Anterior cingulate cortex (tissue), 58 donors: ENCODE measurements at regions not wholly inside any gene's neighbourhood (a gene's known extent, or its start where the extent isn't known, plus 50 kb on each side); places are given as distances from the start of the nearest gene placed in this dataset.
A peak's percentile ranks its signal among the peaks of the same experiment; 100 is the strongest.
"Not testable (repeated sequence)": the region's sequence is repeated elsewhere in the genome, so short reads cannot be mapped to it uniquely, and the experiment has no call there.

Experiments used
- DNase-seq, 58 donors: peaks; one replicate each; lab custom pipeline; 2025; lab: John Stamatoyannopoulos, UW

DNA sequence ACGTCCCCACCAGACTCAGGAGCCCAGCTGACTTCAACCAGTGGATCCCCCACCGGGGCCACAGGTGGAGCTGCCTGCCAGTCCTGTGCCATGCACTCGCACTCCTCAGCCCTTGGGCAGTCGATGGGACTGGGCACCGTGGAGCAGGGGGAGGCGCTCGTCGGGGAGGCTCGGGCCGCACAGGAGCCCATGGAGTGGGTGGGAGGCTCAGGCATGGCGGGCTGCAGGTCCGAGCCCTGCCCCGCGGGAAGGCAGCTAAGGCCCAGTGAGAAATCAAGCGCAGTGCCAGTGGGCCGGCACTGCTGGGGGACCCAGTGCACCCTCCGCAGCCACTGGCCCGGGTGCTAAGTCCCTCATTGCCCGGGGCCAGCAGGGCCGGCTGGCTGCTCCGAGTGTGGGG, 52.3 kb upstream of the LRRC30 start:
- not testable (repeated sequence) for DNase-seq

DNA sequence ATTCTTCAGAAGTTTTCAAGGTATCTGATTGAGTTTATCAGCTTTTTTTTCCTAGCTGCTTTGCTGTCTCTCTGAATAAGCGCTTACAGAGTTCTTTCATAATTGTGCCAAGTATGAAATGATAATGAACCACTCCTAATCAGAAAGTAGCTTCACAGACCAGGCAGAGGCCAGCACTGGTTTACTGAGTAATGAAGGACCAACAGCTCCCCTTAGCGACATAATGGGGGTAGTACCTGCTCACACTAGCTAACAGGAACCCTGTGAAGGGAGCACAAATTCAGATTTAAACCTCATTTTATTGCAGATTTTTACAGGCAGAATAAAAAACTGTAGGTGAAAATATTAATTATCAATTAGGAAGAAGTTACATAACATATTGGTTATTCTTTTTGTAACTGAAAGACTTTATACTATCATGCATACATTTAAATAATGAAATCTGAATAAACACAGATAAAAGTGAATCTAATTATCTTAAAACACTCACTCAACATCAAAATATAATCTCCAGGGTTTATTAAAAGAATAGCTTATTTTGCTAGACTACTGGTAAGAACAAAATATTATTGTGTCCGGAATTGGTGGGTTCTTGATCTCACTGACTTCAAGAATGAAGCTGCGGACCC, 53.7 kb upstream of the LRRC30 start:
- peak in 18 of 58 donors; percentile 4 to 69 (median 14) for DNase-seq

DNA sequence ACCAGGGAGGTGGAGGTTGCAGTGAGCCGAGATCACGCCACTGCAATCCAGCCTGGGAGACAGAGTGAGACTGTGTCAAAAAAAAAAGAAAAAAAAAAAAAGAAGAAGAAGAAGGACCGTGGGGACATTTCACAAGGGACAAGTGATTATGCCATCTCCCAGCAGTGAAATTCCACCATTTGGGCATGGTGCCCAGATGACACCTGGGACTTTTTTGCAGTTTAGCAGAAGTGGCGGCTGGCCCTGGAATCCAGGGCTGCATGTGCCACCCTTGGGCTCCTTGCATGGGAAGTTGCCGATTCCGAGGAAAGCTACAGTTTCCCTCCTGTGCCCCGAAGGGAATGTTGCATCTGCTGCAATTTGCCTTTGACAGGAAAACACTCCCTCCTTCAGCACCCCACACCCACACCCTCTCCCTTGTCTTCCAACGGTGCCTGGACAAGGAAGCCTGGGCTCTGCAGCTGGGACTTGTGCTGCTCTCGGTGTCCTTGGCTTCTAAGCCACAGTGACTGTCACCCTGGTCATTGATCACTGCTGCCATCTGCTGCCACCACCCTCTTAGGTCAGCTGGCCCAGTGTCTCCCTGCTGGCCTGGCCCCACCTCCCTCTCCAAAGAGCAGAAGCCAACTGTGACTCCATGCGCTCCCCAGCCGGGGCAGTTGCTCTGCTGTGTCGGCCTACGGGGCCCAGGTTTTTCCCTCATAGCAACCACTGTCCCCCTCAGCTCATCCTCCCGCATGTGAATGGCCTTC, 56.4 kb upstream of the LRRC30 start:
- DNase-seq = peak in 17 of 58 donors; percentile 3 to 37 (median 8)

DNA sequence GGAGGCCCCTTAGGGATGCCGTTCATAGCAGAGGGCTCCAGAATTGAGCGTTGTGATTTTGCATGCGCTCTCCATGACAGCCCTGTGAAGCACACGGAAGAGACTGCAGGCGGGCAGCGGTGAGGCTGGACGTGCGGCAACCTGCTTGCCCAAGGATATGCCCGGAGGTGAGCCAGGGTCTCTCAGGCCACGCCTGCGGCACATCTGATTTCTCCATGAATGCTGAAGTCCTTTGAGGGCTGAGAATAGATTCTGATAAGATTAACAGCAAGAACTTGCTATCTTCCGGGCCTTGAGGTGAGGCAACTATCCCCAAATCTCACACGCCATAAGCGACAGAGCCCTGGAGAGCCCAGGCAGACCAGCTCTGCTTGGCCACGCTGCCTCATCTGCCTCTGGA, 55.6 kb upstream of the LAMA1 start:
- DNase-seq = no peak

DNA sequence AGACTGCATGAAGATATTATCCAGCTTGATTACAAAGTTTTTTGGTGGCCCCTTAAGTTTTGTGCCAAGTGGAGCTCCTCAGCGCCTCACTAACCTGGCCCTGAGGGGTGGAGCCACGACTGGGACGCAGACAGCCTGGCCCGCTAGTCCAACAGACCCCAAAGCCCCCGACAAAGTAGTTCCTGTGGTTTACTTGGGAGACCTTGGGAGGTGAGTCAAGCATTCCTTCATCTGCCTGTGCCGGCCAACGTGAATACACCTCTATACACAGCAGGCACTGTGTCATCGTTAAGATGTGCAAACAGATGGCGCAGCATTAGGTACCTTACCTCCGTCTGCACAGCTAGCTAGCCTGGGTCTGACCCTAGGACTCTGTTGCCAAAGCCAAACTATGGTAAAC, 55.0 kb upstream of the LAMA1 start:
- DNase-seq = no peak

DNA sequence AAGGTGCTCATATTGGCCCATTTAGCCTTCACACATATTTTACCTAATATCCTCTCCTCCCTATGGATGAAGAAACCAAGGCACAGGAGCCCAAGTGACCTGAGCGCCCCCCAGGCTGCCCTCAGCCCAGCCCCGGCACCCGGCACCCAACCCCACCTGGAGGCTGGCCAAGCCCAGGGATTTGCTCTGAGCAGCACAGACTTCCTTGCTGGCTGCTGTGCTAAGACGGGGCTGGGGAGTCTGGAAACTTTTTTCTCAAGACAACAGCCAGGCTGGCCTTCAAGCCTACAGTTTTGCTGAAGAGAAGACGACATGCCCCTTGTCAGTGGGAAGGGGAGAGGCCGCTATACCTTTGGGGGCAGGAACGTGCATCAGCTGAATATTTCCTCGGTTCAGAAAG, 52.7 kb upstream of the LAMA1 start:
- no peak for DNase-seq

DNA sequence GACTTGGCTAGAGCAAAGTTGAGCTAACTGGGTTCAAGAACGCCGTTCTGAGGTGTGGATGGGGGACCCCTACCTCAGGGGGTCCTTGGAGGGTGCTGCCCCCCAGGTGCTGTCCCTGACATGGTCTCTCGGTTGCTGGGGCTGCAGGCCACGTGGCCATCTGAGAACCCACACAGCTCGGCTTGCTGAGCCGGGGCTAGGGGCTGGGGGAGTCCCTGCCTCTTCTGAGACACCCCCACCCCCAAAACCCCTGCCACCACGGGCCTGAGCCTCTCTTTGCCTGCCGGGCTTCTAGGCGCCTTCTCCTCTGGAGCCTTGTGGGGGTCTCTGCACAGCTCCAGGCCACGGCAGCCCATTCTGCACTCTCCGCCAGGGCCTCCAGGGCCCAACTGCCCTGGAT, 52.0 kb upstream of the LAMA1 start:
- DNase-seq = no peak

DNA sequence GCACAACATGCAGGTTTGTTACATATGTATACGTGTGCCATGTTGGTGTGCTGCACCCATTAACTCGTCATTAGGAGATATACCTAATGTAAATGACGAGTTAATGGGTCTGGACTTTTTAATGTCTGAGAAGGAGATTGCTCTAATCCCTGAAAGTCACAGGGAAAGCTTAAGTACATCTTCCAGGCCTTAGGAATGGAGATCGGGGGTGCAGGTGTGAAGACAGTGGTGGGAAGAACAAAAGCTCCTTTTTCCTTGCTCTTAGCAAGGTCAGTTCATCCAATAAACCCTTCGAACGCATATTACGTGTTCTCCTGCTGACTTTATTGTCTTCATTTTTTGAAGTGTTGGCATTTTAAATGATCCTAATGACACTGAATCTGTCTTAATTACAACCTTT, 50.8 kb upstream of the LAMA1 start:
- no peak for DNase-seq
